GM19463 (cell line): ENCODE measurements at regions not wholly inside any gene's neighbourhood (a gene's known extent, or its start where the extent isn't known, plus 50 kb on each side); places are given as distances from the start of the nearest gene placed in this dataset.
"Not testable (repeated sequence)": the region's sequence is repeated elsewhere in the genome, so short reads cannot be mapped to it uniquely, and the experiment has no call there.

Experiments
- ATAC-seq: cut with Tn5 transposase; IDR thresholded peaks from one replicate; pipeline ENCODE4 v1.9.1; 2021; ENCODE audit warnings: mild to moderate bottlenecking, moderate library complexity; ENCODE audit not compliant: unreplicated experiment

DNA sequence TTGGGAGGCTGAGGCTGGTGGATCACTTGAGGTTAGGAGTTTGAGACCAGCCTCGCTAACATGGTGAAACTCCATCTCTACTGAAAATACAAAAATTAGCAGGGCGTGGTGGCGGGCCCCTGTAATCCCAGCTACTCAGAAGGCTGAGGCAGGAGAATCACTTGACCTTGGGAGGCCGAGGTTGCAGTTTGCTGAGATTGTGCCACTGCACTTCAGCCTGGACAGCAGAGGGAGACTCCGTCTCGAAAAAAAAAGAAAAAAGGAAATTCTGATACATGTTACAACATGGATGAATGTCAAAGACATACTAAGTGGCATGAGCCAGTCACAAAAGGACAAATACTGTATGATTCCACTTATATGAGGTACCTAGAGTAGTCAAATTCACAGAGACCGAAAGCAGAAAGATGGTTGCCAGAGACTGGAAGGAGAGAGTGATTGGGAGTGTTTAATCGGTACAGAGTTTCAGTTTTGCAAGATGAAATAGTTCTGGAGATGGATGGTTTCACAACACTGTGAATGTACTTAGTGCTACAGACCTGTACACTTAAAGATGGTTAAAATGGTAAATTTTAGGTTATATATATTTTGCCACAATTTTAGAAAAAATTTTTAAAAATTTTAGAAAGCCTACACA, 92.3 kb downstream of the BLID start:
- ATAC-seq: no peak

DNA sequence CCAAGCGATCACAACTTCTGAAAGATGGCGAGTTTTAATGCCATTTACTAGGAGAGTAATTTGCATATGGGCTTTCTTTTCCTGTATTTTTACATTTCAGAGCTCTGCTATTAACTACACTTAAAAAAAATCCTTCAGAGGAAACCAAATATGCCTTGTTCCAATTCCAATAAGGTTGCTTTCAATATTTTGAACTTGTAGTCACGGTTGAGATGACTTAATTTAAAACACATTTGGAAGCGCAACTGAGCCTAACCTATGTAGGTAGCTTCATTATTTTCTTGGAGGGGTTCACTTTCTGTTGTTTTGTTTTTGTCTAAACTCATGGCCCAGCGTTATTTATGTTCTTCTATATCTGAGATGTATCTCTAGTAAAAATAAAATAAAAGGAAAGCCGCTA, 93.4 kb downstream of the BLID start:
- no peak for ATAC-seq

DNA sequence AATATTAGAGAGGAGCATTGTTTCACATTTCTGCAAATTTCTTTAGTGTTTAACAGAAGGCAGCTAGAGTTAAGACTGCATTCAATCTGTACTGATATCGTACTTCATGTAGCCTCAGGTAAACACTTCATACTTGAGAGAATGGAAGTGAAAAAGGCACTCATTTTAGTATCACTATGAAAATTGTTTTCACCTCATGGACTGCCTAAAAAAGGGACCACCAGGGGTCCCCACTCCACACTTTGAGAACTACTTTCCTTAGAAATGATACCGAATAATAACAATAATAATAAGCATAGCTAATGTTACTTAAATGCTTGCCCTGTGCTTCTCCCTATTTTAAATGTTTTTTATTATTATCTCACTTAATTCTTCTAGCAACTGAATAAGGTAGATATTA, 95.1 kb downstream of the BLID start:
- ATAC-seq: no peak

DNA sequence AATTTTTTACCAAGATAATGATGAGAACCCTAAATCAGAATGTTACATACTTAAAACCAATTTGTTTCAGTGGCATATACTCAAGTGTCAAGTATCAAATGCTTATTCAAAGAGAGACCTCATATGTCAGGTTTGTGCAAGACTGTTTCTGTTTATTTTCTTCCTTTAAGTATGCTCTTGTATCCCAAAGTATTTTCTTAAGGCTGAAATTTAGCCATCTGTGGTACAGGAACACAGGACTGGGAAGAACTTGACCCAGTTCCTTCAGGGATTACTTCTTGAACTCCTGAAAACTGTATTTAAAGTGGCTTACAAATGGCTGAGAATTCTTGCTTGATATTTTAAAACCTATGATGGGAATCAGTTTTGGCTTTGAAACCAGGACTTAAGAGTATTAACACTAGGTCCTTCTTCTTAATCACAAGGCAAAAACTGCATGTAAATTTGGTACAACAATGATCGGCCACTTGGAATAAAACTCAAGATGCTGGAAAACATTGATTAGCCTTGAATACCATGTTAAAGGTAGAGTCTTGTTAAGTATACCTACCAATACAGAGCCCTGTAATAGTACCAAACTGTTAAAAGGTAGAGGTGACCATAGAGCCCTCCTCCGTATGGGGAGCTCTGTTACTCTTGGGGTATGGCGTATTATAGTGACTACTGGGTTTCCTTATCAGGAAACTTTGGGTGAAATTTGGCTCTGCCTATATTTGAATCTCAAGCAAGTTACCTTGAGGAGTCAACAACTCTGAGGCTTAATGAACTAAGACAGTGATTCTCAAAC, 95.9 kb downstream of the BLID start:
- ATAC-seq: no peak

DNA sequence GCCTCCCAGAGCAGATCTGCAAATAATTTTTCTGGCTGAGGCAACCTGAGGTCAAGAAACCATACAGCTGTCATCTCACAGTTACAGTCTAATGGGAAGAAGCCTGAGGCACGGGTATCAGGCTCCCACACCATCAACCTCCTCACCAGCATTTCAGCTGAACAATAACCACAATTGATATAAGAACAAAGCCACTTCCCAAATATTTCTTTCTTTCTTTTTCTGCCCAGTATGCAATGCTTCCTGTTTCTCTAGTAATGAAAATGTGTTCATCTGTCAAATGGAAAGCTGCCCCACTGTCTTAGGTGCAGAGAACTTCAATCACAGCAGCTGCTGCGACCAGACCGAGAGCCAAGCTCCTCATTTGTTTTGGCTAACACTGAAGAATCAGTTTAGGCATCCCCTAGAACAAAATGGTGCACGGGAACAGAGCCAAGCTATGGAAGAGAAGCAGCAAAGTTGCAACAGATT, 108.4 kb downstream of the BLID start:
- ATAC-seq: no peak

DNA sequence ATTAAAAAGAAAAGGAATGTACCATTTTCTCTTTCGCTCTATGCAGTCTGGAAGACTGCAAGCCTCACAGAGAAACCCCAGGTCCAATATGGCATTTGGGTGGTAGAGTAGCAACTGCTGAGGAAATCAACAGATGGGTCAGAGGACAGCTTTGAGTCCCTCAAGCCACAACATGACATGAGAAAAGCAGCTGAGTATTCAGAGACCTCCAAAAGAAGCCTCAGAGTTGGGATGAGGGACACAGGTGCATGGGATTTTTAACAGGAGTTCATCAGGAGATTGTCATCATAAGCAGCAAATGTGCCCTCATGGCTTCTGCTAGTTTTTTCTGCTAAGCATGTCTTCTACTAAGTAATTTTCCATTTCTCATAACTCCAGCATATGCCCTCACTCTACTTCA, 111.6 kb downstream of the BLID start:
- ATAC-seq: no peak

DNA sequence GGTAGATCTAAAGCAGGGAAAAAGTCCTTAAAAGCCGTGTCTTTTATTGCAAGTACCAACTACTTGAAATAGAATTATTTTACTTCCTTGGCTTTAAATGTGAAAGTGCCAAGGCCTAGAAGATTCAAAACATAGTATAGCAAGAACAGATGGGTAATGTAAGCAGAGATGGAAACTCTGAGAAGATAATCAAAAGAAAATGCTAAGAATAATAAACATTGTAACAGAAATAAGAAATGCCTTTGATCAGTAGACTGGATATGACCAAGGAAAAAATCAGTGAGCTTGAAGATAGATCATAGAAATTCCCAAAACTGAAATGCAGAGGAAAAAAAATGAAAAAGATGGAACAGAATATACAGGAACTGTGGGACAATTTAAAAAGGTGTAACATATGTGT, 113.1 kb downstream of the BLID start:
- no peak for ATAC-seq

DNA sequence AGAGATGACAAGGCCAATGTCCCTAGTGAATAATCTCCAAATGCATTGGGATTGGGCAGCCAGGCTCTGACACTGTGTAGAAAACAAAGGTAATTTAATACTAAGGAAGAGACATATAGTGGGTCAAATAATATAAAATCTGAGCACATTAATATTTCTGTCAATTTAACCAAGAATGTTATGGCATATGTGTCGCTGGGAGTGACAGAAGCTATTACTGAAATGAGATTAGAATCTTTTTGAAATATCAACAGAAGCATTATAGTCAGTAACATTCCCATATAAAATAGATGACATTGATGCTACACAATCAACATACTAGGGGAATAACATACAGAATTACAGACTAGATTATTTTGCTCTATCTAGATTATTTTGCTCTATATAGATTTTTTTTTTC, 114.0 kb downstream of the BLID start:
- no peak for ATAC-seq

DNA sequence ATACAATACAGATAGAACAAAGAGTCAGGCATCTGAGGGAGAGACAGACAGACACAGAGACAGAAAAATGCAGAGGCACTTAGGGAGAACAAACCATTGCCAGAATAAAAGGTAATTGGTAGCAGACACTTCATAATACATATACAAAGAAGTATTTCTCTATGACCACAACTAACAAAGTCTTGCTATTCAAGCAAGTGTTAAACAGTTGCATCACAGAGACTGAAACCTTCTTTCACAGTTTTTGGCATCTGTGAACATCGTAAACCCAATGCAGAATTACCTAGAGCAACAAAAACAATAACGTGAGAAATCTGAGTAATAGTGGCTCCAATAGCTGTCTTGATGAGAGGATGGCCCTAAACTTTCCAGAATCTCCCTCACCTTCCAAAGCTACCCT, 116.4 kb downstream of the BLID start:
- ATAC-seq: no peak

DNA sequence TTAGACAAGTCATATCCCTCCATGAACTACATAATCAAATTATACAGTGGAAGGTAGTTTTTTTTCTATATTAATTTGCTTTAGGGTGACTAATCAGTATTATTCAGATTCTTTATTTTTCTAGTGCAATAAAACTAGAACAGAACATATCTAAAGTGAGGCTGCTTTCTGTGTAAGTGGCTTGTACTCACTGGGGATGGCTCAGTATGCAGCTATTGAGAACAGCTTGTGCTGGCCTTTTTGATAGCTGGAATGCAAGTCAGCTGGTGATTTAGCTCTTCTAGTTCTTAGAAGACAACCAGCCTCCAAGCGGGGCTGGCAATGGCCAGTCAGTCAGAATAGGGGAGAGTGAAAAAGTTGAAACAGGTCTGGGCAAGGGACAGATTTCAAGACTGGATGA, 119.4 kb downstream of the BLID start:
- ATAC-seq: no peak

DNA sequence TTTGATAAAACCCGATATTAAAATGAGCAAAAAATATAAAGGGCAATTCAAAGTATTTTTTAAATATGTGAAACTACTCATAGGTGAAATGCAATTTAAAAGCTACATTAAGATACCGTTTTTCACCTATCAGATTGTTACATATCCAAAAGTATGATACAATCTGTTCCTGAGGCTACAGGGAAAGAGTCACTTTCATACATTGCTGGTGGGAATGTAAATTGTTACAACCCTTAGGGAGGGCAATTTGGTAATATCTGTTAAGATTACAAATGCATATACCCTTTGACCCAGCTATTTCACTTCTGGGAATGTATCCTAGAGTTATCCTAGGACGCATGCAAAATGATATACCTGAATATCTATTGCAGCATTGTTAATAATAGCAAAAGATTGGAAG, 132.1 kb downstream of the BLID start:
- no peak for ATAC-seq

DNA sequence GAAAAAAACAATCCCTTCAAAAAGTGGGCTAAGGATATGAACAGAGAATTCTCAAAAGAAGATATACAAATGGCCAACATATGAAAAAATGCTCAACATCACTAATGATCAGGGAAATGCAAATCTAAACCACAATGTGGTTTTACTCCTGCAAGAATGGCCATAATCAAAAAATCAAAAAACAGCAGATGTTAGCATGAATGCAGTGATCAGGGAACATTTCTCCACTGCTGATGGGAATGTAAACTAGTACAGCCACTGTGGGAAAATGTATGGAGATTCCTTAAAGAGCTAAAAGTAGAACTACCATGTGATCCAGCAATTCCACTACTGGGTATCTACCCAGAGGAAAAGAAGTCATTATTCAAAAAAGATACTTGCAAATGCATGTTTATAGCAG, 138.1 kb downstream of the BLID start:
- ATAC-seq: not testable (repeated sequence)

DNA sequence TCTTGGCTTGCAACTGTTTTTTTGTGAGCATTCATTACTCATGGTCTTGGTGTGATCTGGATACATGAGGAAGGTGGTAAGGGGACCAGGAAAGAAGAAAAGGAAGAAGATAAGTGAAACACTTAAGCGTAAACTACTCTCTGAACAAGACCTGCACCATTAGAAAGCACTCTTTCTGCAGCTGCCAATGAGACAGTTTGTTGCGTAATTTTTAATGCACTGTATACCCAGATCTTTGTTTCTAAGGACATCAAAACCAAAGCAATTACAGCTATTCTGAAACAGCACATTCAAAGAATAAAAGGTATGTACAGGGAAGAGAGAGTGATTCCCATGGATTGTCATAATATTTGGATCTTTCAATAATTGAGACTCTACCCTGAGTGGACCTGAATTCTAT, 147.4 kb downstream of the BLID start:
- no peak for ATAC-seq

DNA sequence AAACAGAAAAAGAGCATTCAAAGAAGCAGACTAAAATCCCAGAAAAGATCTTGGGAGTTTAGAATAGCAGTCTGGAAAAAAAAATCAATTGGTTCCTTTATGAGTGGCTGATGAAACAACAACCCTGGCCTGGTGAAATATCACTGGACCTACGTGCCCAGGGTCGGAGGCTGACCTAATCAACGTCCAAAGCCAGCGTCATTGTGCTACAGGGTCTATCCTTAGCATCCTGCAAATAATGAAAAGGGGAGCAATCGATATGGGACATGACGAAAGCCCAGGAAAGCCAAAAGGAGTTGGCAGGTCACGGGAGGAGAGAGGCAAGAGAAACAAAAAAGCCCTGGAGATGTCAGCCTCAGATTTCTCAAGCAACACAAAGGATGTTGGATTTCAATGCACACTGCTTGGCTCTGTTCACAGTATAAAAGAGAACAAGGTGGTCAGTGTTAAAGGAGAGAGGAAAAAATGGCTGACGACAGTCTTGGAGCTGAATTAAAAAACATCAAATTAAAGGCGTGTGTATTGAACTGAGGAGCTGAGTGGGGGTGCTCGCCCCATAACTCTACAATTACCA, 148.8 kb downstream of the BLID start:
- no peak for ATAC-seq

DNA sequence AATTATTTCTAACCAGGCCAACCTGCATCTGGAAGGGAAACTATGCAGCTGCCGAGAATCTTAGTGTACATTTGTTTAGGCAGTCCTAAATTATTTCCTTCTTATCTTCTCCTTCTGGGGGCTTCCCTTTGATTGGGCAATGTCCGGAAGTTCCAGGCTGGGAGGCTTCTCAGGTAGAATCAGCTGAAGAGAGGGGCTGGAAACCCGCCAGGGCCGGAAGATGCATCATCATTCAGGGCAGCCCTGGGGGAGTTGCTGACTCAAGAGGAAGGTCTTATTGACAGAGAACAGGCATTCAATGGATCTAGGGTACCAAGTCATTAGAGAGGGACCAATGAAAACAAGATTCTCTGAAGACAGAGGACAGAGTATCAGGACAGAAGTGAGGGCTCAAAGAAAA, 150.7 kb downstream of the BLID start:
- ATAC-seq: no peak

DNA sequence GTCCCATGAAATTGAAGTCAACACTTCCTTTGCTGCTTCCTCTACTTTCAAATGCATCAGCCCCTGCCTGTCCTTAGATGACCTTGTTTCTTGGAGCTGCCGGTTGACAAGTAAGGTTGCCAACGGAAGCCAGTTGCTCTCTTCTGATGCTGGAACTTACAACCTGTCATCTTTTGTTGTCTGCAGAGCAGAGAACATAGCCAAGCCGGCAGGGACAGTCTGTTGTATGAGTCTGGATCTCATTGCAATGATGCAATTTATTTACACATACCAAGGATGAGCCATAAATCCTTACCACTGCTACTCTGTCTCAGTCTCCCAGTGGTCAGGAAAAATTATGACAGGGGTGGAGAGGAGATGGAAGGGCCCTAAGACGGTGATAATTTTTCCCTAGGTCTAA, 151.4 kb downstream of the BLID start:
- ATAC-seq: no peak

DNA sequence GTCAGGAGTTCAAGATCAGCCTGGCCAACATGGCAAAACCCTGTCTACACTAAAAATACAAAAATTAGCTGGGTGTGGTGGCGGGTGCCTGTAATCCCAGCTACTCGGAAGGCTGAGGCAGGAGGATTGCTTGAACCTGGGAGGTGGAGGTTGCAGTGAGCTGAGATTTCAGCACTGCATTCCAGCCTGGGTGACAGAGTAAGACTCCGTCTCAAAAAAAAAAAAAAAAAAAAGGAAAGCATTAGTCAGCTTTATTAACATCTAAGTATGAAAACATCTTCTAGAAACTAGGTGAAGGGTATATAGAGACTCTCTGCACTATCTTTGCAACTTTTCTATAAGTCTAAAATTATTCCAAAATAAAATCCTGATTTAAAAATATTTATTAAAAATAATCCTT, 152.2 kb downstream of the BLID start:
- not testable (repeated sequence) for ATAC-seq

DNA sequence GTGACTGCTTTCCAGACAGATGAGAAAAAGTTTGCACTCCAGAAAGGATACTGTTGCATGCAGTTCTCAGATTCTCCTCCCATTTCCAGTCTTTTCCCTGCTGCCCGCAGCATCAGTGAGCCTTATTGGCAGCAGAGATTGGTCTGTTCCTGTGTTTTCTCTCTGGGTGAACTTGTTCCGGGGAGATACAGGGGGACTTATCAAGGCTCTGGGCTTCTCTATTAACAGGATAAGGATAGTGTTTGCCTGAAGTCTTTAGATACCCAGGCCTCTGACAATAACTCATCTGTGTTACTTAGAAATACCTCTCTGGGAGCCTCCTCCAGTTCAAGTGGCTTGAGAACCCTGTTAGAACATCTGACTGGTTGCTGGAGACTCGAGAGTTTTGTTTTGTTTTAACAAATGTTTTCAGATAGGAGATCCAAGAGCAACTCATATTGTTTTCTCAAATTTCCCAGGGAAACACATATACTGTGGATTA, 154.7 kb downstream of the BLID start:
- no peak for ATAC-seq

DNA sequence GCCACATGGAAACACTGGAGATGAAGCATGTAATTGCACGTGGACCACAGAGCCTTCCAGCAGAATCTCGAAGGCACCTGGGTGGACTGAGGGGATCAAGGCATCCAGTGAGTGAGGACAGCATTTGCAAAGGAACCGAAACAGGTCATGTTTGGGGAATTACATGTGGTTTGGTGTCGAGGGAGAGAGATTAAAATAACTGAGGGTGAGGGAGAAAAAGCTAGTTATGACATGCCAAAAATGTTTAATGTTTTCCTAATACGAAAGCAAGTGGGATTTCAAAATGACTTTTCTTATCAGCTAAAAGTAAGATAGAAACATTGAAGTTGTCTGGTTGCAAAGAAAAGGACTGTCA, 157.1 kb downstream of the BLID start:
- no peak for ATAC-seq

DNA sequence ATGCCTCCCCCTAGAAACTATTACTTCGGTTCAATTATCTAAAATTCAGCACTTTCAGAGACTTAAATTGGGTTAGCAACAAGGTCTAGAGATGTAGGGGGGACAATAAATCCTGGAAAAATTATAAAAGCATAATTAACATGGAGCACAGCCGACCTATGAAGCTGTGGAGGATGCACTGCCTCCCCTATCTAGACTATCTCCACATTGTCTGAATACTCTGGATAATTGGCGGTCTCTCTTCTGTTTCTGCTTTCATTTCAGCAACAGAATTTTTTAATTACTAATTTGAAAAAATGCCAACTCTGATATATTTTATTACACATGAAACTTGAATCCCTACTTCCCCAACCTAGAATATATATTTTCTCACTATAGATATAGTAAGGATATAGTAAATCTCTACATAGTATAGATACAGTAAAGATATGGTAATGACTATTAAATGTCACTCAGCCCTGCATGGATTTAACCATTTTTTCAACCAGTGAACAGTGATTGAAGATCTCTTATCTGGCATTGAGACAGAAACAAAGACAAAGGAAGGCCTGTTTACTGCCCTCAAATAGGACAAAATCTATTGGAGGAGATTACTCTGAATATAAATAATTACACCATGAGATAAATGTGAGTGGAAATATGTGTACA, 157.6 kb downstream of the BLID start:
- no peak for ATAC-seq

DNA sequence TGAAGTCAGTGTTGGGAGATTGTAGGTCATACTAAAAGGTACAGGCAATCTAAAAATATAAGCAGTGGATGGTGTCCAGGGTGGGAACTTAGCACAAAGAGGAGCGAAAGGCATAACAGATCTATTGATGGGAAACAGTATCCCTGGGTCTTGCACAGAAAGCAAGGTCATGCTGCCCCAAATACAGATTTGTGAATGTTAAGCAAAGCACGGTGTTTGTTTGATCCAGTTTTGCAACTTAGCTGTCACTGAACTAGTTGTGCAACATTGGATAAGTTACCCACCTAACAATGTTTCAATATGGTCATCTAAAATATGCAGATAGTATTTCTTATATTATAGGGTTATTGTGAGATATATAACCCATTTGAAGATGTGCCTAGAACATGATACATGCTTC, 162.9 kb downstream of the BLID start:
- no peak for ATAC-seq

DNA sequence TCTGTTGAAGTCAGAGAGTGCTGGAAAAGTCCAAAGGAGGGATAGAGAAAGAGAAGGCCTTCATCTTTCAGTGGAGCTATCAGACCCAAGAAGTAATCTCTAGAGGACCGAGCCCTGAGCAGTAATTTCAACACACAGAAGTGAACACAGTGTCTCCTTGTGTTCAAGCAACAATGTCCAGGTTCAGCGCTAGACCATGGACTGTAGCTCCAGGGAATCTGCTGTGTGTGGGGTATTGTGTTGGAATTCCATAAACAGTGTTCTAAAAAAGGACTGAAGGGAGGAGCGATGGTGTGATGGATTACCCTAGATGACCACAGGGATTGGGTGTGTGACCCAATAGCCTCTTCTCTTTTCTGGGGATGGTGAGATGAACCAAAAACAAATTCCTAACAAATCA, 165.9 kb downstream of the BLID start:
- no peak for ATAC-seq
